Transverse colon (tissue), 4 donors: ENCODE measurements at regions not wholly inside any gene's neighbourhood (a gene's known extent, or its start where the extent isn't known, plus 50 kb on each side); places are given as distances from the start of the nearest gene placed in this dataset.

ENCODE experiments used
- CTCF ChIP-seq, 5 experiments: fragments of 200-600 bp in 3 of 5; fragments of 450-650 bp in 2 of 5; sonication (generic) in 3 of 5; IDR thresholded peaks; 1 replicate in 2 of 5; 2 replicates in 3 of 5; pipeline ENCODE4 v1.5.1; 2016 to 2017; ENCODE audit warnings: antibody characterized with exemption in 5 of 5, inconsistent platforms in 3 of 5, mild to moderate bottlenecking in 2 of 5, moderate library complexity in 1 of 5
- EP300 ChIP-seq: sonication (generic); formaldehyde crosslinking; IDR thresholded peaks from one replicate; pipeline ENCODE4 v1.6.1; 2017; ENCODE audit warnings: antibody characterized with exemption, low read depth
- POLR2A ChIP-seq: fragments of 450-650 bp; IDR thresholded peaks from one replicate; pipeline ENCODE4 v1.6.1; 2016; ENCODE audit warnings: antibody characterized with exemption, mild to moderate bottlenecking, moderate library complexity
- POLR2AphosphoS5 ChIP-seq, 3 donors: sonication (generic); formaldehyde crosslinking; IDR thresholded peaks; one replicate each; pipeline ENCODE4 v1.6.1; 2016; ENCODE audit warnings: antibody characterized with exemption in 3 of 3

- TF ChIP-seq CTCF (IDR thresholded peaks at IDR 0.05) (no peak), POLR2A (no peak), EP300 (no peak), POLR2AphosphoS5 (IDR thresholded peaks at IDR 0.05) (no peak)
Measured at GRCh38 chr4:55296096-55296495, 49.9 kb upstream of the SRD5A3 start.
